H9 (cell line): ENCODE measurements at regions not wholly inside any gene's neighbourhood (a gene's known extent, or its start where the extent isn't known, plus 50 kb on each side); places are given as distances from the start of the nearest gene placed in this dataset.

Experiments
- DNase-seq: peaks from one replicate; pipeline ENCODE4 v3.0.0-alpha.2; 2017
- H2AFZ ChIP-seq: one replicate; pipeline ENCODE4 v1.6.1; 2013; ENCODE audit warnings: mild to moderate bottlenecking, low read length, control low read depth, moderate library complexity
- H2AK5ac ChIP-seq: 2 replicates; pipeline ENCODE4 v1.6.1; 2013; ENCODE audit warnings: low read length, control low read depth, mixed read lengths; ENCODE audit not compliant: insufficient read length
- H2BK120ac ChIP-seq: one replicate; pipeline ENCODE4 v1.6.1; 2013; ENCODE audit warnings: low read depth, mild to moderate bottlenecking, low read length, control low read depth, inconsistent platforms; ENCODE audit not compliant: poor library complexity, severe bottlenecking
- H2BK12ac ChIP-seq: 2 replicates; pipeline ENCODE4 v1.6.1; 2013; ENCODE audit warnings: low read length, control low read depth, mixed read lengths, low read depth; ENCODE audit not compliant: insufficient read length
- H2BK15ac ChIP-seq: 2 replicates; pipeline ENCODE4 v1.6.1; 2013; ENCODE audit warnings: low read depth, low read length, control low read depth
- H2BK20ac ChIP-seq: one replicate; pipeline ENCODE4 v1.6.1; 2013; ENCODE audit warnings: low read depth, mild to moderate bottlenecking, low read length, control low read depth, inconsistent platforms; ENCODE audit not compliant: poor library complexity, severe bottlenecking
- H2BK5ac ChIP-seq: 2 replicates; pipeline ENCODE4 v1.6.1; 2013; ENCODE audit warnings: low read length, control low read depth, mixed read lengths; ENCODE audit not compliant: insufficient read length
- H3K14ac ChIP-seq: 2 replicates; pipeline ENCODE4 v1.6.1; 2013; ENCODE audit warnings: low read length, control low read depth; ENCODE audit not compliant: insufficient read depth
- H3K18ac ChIP-seq: 2 replicates; pipeline ENCODE4 v1.6.1; 2013; ENCODE audit warnings: low read depth, mild to moderate bottlenecking, mixed read lengths, low read length, control low read depth; ENCODE audit not compliant: insufficient read length
- H3K23ac ChIP-seq: 2 replicates; pipeline ENCODE4 v1.6.1; 2013; ENCODE audit warnings: low read length, control low read depth, mixed read lengths, low read depth; ENCODE audit not compliant: insufficient read length
- H3K23me2 ChIP-seq: 2 replicates; pipeline ENCODE4 v1.6.1; 2013; ENCODE audit warnings: low read depth, mild to moderate bottlenecking, mixed read lengths, low read length, control low read depth; ENCODE audit not compliant: insufficient read length, poor library complexity, severe bottlenecking
- H3K27ac ChIP-seq: 2 replicates; pipeline ENCODE4 v1.5.1; 2013; ENCODE audit warnings: low read length, control low read depth, mixed read lengths, low read depth; ENCODE audit not compliant: insufficient read length
- H3K27me3 ChIP-seq: 2 replicates; pipeline ENCODE4 v1.6.1; 2013; ENCODE audit warnings: low read length, control low read depth, inconsistent platforms; ENCODE audit not compliant: insufficient read depth
- H3K4ac ChIP-seq: 2 replicates; pipeline ENCODE4 v1.6.1; 2013; ENCODE audit warnings: low read depth, mild to moderate bottlenecking, control low read depth, inconsistent platforms, low read length, moderate library complexity
- H3K4me1 ChIP-seq: 2 replicates; pipeline ENCODE4 v1.6.1; 2013; ENCODE audit warnings: low read length, control low read depth, inconsistent platforms; ENCODE audit not compliant: insufficient read depth
- H3K4me2 ChIP-seq: 2 replicates; pipeline ENCODE4 v1.6.1; 2013; ENCODE audit warnings: low read length, control low read depth, mixed read lengths; ENCODE audit not compliant: insufficient read length, insufficient read depth
- H3K56ac ChIP-seq: 2 replicates; pipeline ENCODE4 v1.6.1; 2013; ENCODE audit warnings: low read depth, mild to moderate bottlenecking, mixed read lengths, low read length, control low read depth; ENCODE audit not compliant: insufficient read length
- H3K79me1 ChIP-seq: 2 replicates; pipeline ENCODE4 v1.6.1; 2013; ENCODE audit warnings: low read depth, mild to moderate bottlenecking, moderate library complexity, low read length, control low read depth, inconsistent platforms; ENCODE audit not compliant: insufficient read depth, poor library complexity, severe bottlenecking
- H3K79me2 ChIP-seq: 2 replicates; pipeline ENCODE4 v1.6.1; 2013; ENCODE audit warnings: low read length, control low read depth, inconsistent platforms; ENCODE audit not compliant: insufficient read depth
- H3K9ac ChIP-seq: 2 replicates; pipeline ENCODE4 v1.6.1; 2013; ENCODE audit warnings: low read length, control low read depth, mixed read lengths; ENCODE audit not compliant: insufficient read length; ENCODE audit errors: extremely low read depth
- H3K9me3 ChIP-seq: one replicate; pipeline ENCODE4 v1.6.1; 2013; ENCODE audit warnings: low read depth, low read length, inconsistent platforms; ENCODE audit not compliant: control insufficient read depth
- H3T11ph ChIP-seq: one replicate; pipeline ENCODE4 v1.6.1; 2013; ENCODE audit warnings: mild to moderate bottlenecking, low read length, control low read depth, inconsistent platforms
- H4K20me1 ChIP-seq: one replicate; pipeline ENCODE4 v1.6.1; 2013; ENCODE audit not compliant: control insufficient read depth, insufficient read length, insufficient read depth
- H4K5ac ChIP-seq: 2 replicates; pipeline ENCODE4 v1.6.1; 2013; ENCODE audit warnings: low read depth, mild to moderate bottlenecking, mixed read lengths, low read length, control low read depth; ENCODE audit not compliant: insufficient read length
- H4K8ac ChIP-seq: replicated peaks from 2 replicates; pipeline ENCODE4 v1.6.1; 2013; ENCODE audit warnings: low read length, control low read depth, mixed read lengths, low read depth; ENCODE audit not compliant: insufficient read length
- H4K91ac ChIP-seq: 2 replicates; pipeline ENCODE4 v1.6.1; 2013; ENCODE audit warnings: low read depth, mild to moderate bottlenecking, moderate library complexity, mixed read lengths, low read length, control low read depth; ENCODE audit not compliant: insufficient read length
- H3K27ac Mint-ChIP-seq, 3 experiments: 2 replicates in 2 of 3; 3 replicates in 1 of 3; pipeline ENCODE4 v1.8.0; 2020 to 2021; ENCODE audit warnings: mixed read lengths in 3 of 3, mild to moderate bottlenecking in 1 of 3, moderate library complexity in 1 of 3
- H3K27me3 Mint-ChIP-seq: 2 replicates; pipeline ENCODE4 v1.8.0; 2021; ENCODE audit warnings: low read depth, mild to moderate bottlenecking, moderate library complexity, mixed read lengths
- H3K36me3 Mint-ChIP-seq, 3 experiments: 2 replicates in 2 of 3; 3 replicates in 1 of 3; pipeline ENCODE4 v1.8.0; 2020 to 2021; ENCODE audit warnings: low read depth in 3 of 3, mixed read lengths in 3 of 3; ENCODE audit not compliant: insufficient read depth in 1 of 3
- H3K4me1 Mint-ChIP-seq, 2 experiments: 2 replicates each; pipeline ENCODE4 v1.8.0; 2020; ENCODE audit warnings: mixed read lengths in 2 of 2
- H3K4me3 Mint-ChIP-seq, 2 experiments: 2 replicates in 1 of 2; 3 replicates in 1 of 2; pipeline ENCODE4 v1.8.0; 2020 to 2021; ENCODE audit warnings: mild to moderate bottlenecking in 2 of 2, mixed read lengths in 2 of 2, moderate library complexity in 1 of 2
- H3K9me3 Mint-ChIP-seq, 2 experiments: 2 replicates in 1 of 2; 3 replicates in 1 of 2; pipeline ENCODE4 v1.8.0; 2020; ENCODE audit warnings: mild to moderate bottlenecking in 2 of 2, mixed read lengths in 2 of 2, moderate library complexity in 1 of 2
- WGBS: extraction: QIAGEN DNeasy Blood & Tissue Kit; methylation state at CpG from one replicate; pipeline ENCODE4 v1.1.7; 2013; ENCODE audit warnings: missing lambda C conversion rate, low lambda C conversion rate, mixed read lengths; ENCODE audit not compliant: insufficient read length; ENCODE audit errors: extremely low coverage; 5-methylcytosine and 5-hydroxymethylcytosine counted together
- TF ChIP-seq, protein P1 (sequence below): fragments of 200-600 bp; sonication (generic); conservative IDR thresholded peaks from 3 replicates; pipeline ENCODE4 v1.8.0; 2021; ENCODE audit warnings: antibody characterized with exemption, mild to moderate bottlenecking

DNA sequence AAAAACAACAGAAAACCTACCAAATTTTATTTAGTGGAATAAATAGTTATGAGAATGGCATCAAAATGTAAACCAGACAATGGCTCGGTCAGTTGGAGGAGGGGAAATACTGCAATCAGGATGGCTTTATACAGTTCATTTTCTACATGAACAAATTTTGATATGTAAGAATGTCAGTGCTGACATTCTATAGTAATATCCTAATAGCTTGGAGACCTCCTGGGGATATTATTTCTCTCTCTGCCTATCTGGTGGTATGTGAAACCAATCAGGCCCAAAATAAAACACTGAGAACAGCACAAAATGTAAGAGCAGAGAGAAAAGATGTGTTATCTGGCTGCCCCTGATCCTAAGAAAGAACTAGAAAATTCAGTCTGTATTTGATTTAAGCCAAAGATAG is 327.7 kb downstream of the UBE3D start:
- H4K8ac ChIP-seq = no peak overlapping the region
- no peak overlapping the region for H3K56ac ChIP-seq
- no peaks in the 10 kb centered on the region for H4K20me1 ChIP-seq
- Mint-ChIP-seq H3K4me1 (peaks cover 41 to 44% of the 10 kb centered on the region in 2 experiments), H3K27me3 (no peaks in the 10 kb centered on the region), H3K36me3 (no peaks in the 10 kb centered on the region; a peak in 1 of 7 replicates), H3K9me3 (no peaks in the 10 kb centered on the region), H3K27ac (peak overlapping the region in 2 of 3 experiments; percentile 48 to 81; a peak in 3 of 7 replicates), H3K4me3 (no peak overlapping the region)
- no peak overlapping the region for H3K9ac ChIP-seq
- H2AFZ ChIP-seq = no peak overlapping the region
- no peak overlapping the region for H2BK12ac ChIP-seq
- no peak overlapping the region for H2BK5ac ChIP-seq
- H3K9me3 ChIP-seq = no peaks in the 10 kb centered on the region
- no peaks in the 10 kb centered on the region for H3K23me2 ChIP-seq
- H2BK120ac ChIP-seq = no peak overlapping the region
- no peak for DNase-seq
- H3K4ac ChIP-seq = no peak overlapping the region
- WGBS = no CpG with 5 or more reads among the region's 1 CpG
- H2BK20ac ChIP-seq = no peak overlapping the region
- H2AK5ac ChIP-seq = no peak overlapping the region
- H3K18ac ChIP-seq = no peak overlapping the region
- no peak overlapping the region for H3K23ac ChIP-seq
- H3K27me3 ChIP-seq = no peaks in the 10 kb centered on the region
- TF ChIP-seq, protein P1, sequence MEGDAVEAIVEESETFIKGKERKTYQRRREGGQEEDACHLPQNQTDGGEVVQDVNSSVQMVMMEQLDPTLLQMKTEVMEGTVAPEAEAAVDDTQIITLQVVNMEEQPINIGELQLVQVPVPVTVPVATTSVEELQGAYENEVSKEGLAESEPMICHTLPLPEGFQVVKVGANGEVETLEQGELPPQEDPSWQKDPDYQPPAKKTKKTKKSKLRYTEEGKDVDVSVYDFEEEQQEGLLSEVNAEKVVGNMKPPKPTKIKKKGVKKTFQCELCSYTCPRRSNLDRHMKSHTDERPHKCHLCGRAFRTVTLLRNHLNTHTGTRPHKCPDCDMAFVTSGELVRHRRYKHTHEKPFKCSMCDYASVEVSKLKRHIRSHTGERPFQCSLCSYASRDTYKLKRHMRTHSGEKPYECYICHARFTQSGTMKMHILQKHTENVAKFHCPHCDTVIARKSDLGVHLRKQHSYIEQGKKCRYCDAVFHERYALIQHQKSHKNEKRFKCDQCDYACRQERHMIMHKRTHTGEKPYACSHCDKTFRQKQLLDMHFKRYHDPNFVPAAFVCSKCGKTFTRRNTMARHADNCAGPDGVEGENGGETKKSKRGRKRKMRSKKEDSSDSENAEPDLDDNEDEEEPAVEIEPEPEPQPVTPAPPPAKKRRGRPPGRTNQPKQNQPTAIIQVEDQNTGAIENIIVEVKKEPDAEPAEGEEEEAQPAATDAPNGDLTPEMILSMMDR = no peak
- H3T11ph ChIP-seq = no peak overlapping the region
- H3K79me2 ChIP-seq = no peaks in the 10 kb centered on the region
- H2BK15ac ChIP-seq = no peak overlapping the region
- H3K27ac ChIP-seq = no peak overlapping the region
- H3K79me1 ChIP-seq = no peaks in the 10 kb centered on the region
- H3K14ac ChIP-seq = no peak overlapping the region
- no peak overlapping the region for H3K4me2 ChIP-seq
- H3K4me1 ChIP-seq = peaks cover 2% of the 10 kb centered on the region
- H4K5ac ChIP-seq = no peak overlapping the region
- H4K91ac ChIP-seq = no peak overlapping the region
